GM19438 (cell line): ENCODE measurements at regions not wholly inside any gene's neighbourhood (a gene's known extent, or its start where the extent isn't known, plus 50 kb on each side); places are given as distances from the start of the nearest gene placed in this dataset.
"Not testable (repeated sequence)": the region's sequence is repeated elsewhere in the genome, so short reads cannot be mapped to it uniquely, and the experiment has no call there.

Experiments
- ATAC-seq: cut with Tn5 transposase; IDR thresholded peaks from one replicate; pipeline ENCODE4 v1.9.1; 2021; ENCODE audit warnings: low read depth; ENCODE audit not compliant: unreplicated experiment

DNA sequence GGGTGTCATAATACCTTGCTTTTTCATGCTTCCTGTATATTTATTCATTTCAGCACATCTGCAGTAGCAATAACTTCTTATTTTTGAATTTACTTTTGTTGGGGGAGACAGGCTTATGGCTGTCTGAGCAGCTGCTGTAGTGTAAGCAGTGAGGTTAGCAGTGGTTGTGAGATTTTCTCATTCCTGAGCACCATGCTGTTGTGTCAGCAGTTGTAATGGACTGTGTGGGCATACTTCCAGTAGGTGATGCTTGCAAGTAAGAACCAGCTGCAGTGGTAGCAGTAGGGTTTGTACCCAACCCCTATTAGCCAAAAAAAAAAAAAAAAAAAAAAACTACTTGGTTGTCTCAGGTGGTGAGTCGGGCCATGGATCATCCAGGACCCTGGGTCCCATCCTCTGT, 311.6 kb downstream of the NUF2 start:
- ATAC-seq: no peak

DNA sequence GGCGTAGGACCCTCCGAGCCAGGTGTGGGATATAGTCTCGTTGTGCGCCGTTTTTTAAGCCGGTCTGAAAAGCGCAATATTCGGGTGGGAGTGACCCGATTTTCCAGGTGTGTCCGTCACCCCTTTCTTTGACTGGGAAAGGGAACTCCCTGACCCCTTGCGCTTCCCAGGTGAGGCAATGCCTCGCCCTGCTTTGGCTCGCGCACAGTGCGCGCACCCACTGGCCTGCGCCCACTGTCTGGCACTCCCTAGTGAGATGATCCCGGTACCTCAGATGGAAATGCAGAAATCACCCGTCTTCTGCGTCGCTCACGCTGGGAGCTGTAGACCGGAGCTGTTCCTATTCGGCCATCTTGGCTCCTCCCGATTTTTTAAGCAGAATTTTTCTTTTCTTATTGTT, 323.9 kb downstream of the NUF2 start:
- ATAC-seq: not testable (repeated sequence)

DNA sequence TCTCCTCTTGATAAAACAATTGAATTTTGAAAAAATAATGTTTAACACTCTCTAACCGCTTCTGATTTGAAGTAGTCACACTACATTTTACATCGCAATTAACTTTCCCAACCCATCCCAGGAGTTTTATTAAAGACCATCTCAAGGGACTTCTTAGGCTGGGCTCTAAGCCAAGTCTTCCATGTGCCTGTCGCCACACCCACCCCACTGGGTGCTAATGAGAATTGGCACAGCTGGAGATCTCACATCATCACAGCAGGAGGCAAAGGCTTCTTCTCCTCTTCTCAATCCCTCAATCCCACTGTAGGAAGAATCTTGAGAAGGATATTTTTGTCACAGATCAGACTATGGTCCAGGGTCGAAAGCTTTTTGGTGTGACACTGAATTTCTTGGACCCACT, 328.9 kb downstream of the NUF2 start:
- no peak for ATAC-seq

DNA sequence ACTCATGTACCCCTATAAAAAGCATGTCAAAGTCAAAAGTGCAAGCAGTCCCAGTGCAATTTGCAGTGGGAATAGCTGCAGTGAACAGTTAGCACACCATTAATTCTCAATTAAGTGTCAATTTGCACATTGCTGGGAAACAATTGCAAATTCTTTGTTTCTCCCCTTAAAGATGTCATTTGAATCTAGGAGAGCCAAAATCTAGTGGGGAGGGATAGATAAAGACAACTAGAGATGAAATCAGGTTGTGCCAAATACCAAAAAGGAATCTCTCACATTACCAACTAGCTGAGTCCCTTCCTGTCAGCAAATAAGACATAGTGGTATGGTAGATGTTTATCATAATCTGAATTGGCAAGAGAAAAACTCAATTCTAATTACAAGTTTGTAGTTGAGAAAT, 330.7 kb downstream of the NUF2 start:
- ATAC-seq: no peak

DNA sequence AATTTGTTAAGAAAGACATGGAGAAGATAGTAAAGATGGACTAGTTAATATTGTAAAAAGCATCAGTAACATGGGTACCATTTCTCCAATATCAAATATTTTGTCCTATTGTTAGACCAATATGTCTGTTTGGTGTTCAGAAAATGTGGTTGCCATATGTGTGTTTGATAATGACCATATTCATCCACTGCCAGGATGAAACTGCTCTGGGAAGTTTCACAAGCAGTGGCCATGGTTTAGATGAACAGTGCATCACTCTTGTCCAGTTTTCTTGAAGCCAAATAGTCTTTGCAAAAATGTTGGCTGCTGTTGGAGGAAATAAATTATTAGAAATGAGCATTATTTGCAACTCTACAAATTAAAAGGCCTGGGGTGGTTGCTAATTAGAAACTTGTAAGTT, 333.8 kb downstream of the NUF2 start:
- no peak for ATAC-seq

DNA sequence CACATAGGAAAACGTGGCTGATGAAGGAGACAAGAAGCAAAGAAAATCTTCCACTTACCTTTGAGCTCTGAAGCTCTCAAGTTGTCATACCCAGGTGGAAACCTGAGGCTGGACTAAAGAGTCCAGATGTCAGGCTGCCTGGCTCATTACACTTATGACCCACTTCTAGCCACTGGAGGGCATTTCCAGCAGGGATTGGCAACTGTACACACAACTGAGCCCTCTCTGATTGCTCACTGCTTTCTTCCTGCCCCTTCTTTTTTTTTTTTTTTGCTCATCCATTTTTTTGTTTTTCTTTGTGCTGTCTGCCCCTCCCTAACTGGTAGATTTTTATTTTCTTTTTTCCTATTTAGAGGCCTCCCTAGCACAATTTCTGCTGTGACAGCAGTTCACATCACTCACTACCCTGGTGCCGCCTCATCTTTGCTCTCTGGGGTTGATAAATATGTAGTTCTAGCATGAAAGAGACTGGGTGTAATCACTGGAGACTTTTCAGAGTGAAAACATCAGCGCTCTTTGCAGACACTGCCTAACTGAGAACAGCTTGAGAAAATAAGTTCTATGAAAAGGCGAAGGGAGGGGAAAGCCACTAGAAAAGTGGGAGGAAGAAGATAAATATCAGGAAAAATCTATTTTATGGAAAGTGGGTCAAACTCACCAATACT, 334.5 kb downstream of the NUF2 start:
- no peak for ATAC-seq

DNA sequence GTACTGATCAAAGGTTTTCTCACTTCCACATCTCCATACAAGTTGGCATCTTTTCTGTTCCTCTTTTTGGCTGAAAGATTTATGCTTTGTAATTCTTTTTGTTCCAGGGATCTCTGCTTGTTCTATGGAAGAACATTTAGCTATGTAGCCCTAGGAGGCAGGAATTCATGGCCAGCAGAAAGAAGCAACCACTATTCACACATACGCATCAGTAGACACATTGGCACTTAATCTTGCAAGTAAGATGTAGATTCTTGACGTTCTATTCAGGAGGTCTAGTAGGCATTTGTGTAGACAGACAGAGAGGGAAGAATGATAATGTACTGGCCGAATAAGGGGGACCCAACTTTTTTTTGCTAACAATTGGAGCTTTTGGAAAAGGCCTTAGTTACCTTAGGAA, 336.0 kb downstream of the NUF2 start:
- ATAC-seq: no peak

DNA sequence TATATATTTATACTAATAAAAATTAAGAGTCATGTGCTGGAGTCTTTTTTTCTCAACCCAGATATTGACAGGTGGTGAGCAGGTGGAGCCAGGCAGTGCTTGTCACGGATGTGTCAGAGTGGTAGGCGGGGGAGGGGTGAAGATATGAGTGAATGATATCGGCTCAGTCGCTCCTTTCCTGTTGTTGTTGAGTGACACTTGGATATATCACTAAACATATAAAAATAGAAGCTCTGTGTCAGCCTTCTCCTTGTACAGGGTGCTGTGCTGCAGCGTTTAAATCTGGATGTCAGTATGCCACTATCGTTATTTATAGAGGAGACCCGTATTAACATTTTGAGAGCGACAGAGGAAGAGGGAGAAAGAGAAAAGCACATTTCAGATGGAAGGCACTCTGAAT, 339.6 kb downstream of the NUF2 start:
- no peak for ATAC-seq

DNA sequence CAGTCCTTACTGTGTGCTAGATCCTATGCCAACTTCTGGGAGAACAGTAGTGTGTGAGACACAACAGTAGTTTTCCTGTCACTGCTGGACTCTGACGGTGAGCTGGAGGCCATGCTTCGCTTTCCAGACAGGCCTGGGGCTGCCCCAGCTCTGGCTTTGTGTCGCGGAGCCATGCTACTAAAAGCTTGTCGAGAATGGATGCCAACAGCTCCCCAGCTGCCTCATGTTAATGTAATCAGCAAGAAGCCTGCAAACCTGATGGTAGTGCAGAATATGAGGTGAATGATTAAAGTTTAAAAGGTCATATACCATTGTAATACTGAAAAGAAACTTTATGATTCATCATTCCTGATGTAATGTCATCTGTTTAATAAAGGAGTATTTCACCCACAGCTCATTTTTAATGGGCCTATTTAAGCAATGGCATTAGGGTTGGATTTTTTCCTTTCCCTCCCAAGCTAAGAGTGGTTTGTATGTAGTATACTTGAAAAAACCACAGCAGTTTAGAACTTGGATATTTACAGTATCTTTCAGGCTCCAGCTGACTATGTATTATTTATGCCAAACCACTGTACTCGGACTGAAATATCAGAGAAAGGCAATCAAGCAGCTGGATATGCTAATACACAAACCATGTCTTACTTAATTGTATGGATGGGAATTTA, 343.0 kb downstream of the NUF2 start:
- ATAC-seq: no peak

DNA sequence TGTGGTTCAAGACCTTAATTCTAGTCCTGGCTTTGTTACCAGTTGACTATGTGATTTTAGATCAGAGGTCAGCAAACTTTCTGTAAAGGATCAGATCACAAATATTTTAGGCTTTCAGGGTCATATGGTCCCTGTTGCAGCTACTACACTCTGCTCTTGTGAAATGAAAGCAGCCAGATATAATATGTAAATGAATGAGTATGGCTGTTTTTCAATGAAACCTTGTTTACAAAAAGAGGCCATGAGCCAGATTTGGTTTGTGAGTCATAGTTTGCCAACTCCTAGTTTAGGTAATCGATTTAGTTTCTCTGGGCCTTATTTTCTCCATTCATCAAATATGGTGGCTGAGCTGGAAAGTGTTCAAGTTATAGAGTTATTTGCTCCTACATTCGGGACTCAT, 346.7 kb downstream of the NUF2 start:
- no peak for ATAC-seq

DNA sequence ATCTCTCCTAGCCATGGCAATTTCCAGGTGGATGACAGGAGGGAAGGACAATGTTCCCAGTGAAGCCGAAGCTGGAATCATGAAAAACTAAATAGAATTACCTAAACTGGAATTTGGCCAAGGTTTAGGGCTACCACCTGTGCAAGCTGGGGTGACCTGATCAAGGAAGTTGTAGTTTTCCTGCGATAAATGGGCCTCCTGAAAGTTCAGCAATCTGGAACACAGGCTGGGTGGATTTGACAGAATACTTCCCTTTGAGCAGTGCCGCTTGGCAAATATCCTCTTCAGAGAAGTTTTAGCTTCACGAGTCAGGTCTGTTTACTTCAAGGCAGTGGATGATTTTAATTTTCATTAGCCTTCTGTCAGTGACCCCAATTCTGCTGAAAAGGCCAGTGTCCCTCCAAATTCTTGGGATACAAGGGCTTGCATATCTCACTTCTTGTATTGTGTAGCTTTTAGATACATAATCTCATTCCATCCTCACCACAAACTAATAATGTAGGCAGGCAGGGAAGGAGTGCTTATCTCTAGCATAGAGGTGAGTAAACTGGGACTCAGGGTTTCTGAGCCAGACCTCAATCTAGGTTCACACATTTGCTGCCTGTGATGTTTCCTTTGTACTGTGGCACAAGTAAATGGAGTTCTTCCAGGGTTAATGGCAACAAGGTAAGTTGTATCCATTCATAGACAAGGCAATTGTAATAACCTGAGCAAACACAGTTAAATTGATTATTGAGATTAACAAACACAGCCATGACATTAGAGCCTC, 349.4 kb downstream of the NUF2 start:
- no peak for ATAC-seq

DNA sequence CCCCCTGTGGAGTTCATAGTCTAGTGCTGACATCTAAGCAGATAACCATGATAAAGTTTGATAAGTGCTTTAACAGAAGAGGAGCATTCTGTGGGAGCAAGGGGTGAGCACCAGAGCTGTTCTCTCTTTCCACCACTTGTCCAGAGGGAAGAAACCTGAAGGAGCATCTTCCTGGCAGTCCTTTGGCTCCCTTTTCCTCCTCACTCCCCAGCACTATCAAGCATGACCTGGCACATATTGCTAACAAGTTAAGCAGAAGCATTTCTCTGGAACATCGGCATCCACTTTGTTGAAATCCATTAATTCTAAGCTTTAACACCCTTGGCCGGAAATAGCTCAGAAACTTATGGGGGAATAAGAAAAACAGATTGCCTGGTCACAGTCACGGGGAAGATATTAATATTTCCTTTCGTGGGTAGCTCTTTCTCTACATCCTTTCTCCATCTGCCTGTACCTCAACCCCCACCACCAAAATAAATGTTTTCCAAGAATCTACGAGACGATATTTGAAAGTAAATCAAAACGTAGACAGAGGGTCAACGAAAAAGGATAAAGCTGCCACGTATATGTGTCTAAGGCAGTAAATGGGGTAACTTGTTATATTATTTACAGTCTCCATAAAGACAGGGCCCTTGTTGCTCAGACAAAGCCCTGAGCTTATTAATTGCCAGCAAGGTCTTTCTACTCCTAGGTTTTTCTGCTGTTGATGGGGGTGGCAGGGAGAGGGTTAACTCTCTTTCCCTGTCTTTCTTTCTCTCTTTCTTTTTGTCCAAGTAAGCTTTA, 351.4 kb downstream of the NUF2 start:
- no peak for ATAC-seq

DNA sequence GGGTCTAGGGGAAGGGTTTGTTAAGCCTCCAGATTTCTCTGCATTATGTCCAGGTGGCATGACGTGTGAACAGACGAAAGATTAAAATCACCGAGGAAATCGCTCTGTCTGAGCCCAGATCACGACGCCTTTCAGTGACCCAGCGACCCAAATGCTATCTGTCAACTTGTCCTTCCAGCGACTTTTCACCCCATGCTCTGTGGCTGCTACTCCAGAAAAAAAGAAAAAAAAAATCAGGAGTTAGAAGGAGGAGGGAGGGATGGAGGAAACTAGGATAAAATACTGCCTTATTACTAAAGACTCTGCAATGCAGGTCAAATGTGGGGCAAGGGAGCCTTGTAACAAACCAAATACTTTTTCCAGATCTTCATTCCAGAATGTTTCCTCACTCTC, 352.0 kb downstream of the NUF2 start:
- ATAC-seq: no peak

DNA sequence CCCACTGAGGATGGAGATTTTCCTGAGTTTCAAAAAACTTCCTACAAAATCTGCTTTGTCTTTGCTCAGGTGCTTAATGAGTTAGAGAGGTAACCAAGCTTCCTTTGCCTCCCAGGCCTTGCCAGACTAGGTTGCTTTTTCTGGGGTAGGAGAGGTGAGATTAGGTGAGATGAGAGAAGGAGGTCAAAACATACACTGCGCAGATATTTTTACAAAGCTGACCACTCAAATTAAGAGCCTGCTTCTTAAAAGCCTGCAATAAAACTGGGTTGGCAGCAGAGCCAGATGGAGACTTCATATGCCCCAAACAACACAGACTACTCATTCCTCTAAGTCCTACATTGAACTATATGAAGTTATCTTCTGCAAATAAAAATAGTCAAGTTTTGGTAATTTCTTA, 352.5 kb downstream of the NUF2 start:
- ATAC-seq: no peak

DNA sequence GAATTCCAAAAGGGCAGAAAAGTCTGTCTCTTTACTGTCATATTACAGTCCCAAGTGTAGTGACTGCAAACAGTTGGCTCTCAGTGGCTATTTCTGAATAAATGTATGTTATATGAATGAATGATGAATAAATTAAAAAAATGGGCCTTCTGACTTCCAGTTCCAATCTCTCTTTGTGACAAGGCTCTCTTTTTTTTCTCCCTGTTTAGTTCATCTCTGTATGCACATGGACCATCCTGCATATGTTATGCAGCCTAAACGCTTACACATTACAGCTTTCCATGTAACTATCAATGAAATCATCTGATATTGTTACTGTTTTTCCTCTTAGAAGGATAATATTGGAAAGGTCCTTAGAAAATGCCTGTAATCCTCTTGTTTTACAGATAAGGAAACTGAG, 363.0 kb downstream of the NUF2 start:
- no peak for ATAC-seq

DNA sequence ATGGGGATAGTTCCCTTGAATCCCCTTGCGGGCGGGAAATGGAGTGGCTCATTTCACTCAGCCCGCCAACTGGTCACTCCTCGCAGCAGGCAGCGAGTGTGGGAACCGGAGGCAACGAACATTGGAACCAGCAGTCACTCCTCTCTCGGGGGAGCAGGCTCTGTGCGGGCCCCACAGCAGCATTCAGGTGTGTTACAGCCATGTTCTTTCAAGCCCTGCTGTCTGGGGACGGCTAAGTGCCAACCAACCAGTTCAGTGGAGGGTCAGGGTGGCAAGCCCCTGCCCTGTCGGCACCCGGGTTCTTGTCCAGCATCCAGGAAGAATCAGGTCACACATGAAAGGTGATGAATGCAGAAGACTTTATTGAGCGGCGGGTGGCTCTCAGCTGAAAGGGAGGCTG, 370.5 kb downstream of the NUF2 start:
- ATAC-seq: no peak

DNA sequence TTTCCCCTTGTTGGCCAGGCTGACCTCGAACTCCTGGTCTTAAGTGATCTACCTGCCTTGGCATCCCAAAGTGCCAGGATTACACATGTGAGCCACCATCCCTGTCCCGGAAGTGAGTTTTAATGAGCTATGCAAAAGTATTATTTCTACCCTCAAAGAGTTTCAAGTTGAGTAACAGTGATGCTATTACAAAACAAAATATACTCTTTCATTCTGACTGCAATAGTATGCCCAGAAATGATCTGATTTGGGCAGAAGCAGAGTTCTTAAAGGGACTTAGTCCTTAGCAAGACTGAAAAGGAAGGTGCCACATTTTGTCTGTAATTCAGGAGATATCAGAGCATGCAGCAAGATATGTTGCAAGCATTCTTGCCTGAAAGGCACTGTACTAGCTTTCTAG, 375.4 kb downstream of the NUF2 start:
- no peak for ATAC-seq

DNA sequence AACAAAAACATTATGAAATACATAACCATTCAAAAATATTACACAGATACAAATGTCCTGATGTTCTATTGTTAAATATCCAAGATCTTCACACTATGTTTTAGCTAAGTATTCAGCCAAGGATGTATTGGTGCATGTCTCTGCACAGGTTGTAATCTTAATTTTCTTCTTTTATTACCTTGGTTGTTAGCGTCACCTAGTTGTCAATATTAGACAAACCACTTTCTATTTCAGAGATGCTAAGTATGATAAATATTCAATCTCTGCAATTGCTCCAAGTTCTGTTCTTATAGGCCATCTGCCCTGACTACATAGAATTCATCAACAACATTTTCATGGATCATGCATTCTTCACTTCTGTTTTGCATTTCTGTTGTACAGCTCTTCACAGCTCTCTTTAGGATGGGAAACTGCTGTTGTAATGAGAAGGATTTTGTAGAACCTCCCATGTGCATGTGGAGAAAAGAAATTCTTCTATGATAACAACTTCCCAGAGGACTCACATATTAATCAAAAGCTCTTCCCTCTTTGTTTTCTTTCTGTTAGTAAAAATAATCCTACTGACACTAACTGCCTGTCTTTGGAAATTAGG, 380.1 kb downstream of the NUF2 start:
- no peak for ATAC-seq

DNA sequence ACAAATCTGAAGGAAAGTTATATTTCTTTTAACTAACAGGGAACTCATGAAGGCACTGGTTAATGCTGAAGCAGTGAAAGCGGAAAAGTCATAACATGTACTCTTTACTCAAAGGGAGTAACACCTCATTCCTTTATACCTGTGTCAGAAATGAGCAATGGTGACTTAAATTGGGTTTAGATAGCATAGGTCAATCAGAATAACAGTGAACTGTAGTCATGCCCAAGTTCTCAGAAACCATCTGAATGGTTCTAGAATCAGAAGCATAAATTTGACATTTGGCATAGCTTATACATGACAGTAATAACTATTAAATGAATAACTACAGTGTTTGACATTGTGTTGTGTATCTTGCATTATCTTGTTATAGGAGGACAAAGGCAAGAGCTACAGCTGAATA, 382.0 kb downstream of the NUF2 start:
- ATAC-seq: no peak

DNA sequence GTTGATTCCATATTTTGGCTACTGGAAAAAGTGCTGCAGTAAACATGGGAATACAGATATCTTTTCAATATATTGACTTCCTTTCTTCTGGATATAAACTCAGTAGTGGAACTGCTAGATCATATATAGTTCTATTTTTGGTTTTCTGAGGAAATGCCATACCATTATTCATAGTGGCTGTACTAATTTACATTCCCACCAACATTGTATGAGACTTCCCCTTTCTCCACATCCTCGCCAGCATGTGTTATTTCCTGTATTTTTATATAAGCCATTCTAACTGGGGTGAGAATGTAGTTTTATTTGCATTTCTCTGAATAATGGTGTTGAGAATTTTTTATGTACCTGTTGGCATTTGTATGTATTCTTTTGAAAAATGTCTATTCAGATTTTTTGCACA, 385.2 kb downstream of the NUF2 start:
- ATAC-seq: no peak

DNA sequence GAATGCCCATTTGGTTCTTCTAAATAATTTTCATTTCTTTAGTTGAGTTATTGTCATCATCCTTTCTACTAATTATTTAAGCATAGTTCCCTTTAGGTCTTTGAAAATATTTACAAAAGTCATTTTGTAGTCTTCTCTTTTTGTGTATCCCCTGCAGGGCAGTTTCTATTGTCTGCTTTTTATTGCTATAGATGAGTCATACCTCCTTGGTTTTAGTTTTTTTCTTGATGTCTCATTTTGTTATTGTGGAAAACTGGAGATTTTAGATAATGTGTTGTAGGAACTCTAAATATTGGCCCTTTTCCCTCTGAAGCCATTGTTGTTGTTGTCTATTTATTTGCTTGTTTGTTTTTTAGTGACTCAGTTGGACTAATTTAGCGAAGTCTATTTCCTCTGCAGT, 387.9 kb downstream of the NUF2 start:
- no peak for ATAC-seq
